Stimulated activated CD4-positive, alpha-beta T cell treated with anti-CD3 and anti-CD28 coated beads, Interleukin-2, amount 100 ng/mL, for 48 hours (primary cell): ENCODE measurements at regions not wholly inside any gene's neighbourhood (a gene's known extent, or its start where the extent isn't known, plus 50 kb on each side); places are given as distances from the start of the nearest gene placed in this dataset.
"Not testable (repeated sequence)": the region's sequence is repeated elsewhere in the genome, so short reads cannot be mapped to it uniquely, and the experiment has no call there.

Experiments used
- DNase-seq, 2 donors: peaks; one replicate each; pipeline ENCODE4 v3.0.0-alpha.2; 2020

GRCh38 chr10:100642295-100642994 is 102.9 kb upstream of the PAX2 start:
- DNase-seq = no peak

DNA sequence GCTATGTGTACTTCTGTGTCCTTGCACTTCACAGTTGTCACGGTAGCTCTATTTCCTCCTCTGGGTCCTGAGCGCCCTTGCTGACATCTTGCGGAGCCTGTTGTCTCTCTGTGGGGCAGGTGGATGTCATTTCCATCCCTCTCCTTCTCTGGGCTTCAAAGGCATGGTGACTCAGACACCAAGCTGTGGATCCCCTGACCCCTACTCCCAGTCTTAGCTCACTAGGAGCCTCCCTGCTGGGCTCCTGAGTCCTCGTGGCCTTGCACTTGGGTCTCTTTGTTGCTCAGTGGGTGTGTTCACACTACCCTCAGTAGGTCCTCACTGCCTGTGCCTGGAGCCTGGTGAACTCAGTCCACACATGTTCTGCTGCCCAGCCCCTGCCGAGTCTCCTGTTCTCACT is 100.3 kb upstream of the PAX2 start:
- DNase-seq = no peak

- DNase-seq = no peak
Observed at GRCh38 chr10:100645613-100646392, 99.6 kb upstream of the PAX2 start.

GRCh38 chr10:100647928-100648327 is 97.5 kb upstream of the PAX2 start:
- DNase-seq = no peak

- DNase-seq = no peak
Observed at GRCh38 chr10:100650693-100651092, 94.7 kb upstream of the PAX2 start.

DNA sequence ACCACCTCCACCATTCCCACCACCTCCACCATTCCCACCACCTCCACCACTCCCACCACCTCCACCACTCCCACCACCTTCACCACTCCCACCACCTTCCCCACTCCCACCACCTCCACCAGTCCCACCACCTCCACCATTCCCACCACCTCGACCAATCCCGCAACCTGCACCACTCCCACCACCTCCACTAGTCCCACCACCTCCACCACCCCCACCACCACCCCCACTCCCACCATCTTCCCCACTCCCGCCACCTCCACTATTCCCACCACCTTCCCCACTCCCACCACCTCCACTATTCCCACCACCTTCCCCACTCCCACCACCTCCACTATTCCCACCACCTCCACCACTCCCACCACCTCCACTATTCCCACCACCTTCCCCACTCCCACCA is 94.3 kb upstream of the PAX2 start:
- DNase-seq = not testable (repeated sequence)

DNA sequence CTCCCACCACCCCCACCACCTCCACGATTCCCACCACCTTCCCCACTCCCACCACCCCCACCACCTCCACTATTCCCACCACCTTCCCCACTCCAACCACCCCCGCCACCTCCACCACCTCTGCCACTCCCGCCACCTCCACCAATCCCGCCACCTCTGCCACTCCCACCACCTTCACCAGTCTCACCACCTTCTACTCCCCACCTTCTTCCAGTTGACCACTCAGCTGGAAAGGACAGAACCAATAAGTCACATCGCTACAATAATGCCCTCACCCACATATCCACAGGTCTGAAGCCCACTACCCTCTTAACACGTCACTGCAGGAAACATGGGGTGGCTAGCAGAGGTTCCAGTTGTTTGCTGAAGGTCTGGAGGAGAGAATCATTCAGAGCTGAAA is 93.5 kb upstream of the PAX2 start:
- DNase-seq = no peak

GRCh38 chr10:100652406-100653135 is 92.8 kb upstream of the PAX2 start:
- no peak for DNase-seq

DNA sequence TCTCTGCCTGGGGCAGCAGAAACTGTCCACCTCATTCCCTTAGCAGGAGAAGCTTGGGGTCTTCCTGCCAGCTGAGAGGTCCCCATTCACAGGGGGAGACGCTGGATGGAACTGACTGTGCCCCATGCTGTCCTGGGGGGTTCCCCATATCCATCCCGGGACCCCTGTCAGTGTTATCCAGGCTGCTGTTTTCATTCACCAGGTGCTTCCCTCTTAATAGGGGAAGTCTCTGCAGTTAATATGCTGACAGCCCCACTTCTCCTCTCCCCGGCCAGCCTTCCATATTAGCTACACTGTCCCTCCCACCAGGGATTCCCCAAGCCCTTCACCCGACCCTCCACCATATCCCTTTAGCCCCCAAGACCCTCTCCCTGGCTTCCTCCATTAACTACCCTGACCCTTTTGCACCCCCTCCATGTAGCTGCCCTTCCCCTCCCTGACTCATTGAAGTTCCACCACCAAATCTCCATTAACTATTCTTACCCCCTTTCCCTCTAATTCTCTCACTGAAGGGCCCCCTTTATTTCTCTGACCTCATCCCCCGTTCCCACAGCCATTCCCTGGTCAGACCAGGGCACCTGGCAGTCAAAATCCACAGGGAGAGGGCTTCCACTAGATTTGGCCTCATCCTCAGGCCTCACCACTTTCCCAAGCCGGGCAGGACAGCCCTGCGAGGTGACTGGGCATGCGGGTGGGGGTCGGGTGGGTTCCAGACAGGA is 92.0 kb upstream of the PAX2 start:
- DNase-seq = no peak

- peak in 1 of 2 donors; percentile 31 for DNase-seq
Observed at GRCh38 chr10:100653957-100654781, 91.2 kb upstream of the PAX2 start.

GRCh38 chr10:100654782-100655325 is 90.5 kb upstream of the PAX2 start:
- no peak for DNase-seq

DNA sequence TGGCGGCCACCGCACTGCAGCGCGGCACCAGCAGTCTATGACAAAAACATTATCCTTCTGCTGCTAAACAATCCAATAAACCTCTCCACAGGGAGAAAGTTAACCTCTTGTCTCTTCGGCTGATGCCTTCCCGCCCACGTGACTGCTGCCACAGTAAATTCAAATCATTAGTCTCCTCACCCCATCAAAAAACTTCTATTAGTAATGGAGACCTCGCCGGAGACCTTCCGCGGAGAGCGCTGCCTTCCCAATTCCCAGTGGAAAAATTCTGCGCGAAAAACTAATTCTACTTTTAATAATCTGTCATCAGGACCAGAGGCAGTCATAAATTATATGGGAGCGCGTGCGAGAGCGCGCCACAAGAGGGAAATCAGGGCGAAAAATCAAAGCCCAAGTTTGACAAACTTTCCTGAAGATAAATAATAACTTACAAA is 90.0 kb upstream of the PAX2 start:
- no peak for DNase-seq

DNA sequence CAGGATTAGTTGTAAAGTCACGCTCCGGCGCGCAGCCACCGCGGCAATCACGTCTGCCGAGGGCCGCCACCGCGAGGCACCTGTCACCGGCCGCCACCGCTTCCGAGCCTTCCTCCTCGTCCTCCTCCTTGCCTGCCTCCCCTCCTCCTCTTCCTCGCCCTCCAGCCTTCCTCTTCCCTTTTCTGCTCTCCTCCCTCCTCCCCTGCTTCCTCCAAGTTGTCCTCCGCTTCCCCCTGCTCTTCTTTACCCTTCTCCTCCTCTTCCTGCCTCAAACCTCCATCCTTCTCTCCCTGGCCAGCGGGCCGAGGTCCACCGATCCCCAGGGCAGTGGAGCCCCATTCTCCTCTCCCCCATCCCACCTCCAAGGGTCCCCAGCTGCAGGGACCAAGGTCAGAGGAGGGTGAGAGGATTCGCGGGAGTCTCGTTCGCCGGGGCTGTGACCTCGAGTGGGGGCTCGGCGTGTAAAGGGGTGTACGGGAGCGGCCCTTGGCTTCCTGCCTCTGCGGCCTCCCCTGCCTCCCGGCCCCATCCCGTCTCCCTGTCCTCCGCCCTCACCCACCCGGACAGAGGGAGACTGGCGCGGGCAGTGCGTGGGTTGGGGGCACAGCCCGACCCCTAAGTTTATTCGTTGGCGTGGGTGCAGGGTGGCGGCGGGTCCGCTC is 89.5 kb upstream of the PAX2 start:
- no peak for DNase-seq

DNA sequence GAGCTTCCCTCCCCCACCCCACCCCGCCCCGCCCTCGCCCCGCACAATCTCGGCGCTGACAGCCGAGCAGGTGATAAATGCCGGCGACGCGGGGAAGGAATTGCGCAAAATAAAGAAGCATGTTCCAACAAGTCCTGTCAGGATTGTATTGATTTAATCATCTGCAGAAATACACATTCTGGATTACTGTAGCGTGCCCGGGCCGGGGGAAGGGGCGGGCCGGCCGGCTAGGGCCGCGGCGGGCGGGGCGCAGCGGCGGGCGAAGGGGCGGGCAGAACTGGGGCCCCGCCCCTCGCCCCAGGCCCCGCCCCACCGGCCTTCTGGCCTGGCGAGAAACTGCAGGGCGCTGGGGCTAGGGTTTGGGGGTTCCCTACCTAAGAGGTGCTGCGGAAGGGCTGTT is 88.9 kb upstream of the PAX2 start:
- DNase-seq = peak in 1 of 2 donors; percentile 29

DNA sequence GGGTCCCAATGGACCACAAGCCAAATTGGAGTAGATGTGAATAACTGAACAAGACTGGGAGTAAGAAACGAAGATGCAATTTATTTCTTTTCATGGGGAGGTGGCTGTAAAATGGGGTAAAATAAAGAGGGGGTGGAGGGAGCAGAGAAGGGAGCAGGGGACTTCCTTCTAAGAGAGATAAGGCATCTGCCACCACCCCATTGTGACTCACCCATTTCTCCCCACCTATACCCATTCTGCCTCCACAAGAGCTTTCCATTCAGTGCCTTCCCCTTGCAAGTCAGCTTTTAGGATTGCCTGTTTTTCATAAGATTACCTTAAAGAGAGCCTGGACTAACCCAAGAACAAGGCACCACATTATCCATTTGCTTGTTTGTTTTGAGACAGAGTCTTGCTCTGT is 87.1 kb upstream of the PAX2 start:
- no peak for DNase-seq

- no peak for DNase-seq
Observed at GRCh38 chr10:100659361-100660098, 85.9 kb upstream of the PAX2 start.

GRCh38 chr10:100660365-100660764 is 85.0 kb upstream of the PAX2 start:
- no peak for DNase-seq

- no peak for DNase-seq
Observed at GRCh38 chr10:100660945-100661344, 84.4 kb upstream of the PAX2 start.

- no peak for DNase-seq
Observed at GRCh38 chr10:100661520-100661919, 83.9 kb upstream of the PAX2 start.

DNA sequence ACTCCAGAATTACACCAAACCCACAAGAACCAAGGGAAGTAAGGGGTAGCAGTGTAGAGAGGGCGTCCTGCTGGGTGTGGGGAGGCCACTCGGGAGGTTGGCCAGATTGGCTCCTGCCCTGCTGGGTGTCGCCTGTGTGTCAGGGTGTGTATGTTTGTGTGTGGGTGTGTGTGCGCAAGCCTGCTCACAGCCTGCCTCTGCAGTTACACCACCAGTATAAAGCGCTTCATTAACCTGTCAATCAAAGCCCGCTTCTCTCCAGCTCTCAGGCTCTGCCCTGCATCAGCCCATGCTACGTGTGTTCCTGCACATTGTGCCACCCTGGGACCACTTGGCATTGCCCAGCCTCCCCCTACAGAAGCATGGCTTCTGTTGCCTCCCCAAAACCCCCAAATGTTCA is 83.3 kb upstream of the PAX2 start:
- no peak for DNase-seq
